ENCODE measurements at regions not wholly inside any gene's neighbourhood (a gene's known extent, or its start where the extent isn't known, plus 50 kb on each side); places are given as distances from the start of the nearest gene placed in this dataset.

DNA sequence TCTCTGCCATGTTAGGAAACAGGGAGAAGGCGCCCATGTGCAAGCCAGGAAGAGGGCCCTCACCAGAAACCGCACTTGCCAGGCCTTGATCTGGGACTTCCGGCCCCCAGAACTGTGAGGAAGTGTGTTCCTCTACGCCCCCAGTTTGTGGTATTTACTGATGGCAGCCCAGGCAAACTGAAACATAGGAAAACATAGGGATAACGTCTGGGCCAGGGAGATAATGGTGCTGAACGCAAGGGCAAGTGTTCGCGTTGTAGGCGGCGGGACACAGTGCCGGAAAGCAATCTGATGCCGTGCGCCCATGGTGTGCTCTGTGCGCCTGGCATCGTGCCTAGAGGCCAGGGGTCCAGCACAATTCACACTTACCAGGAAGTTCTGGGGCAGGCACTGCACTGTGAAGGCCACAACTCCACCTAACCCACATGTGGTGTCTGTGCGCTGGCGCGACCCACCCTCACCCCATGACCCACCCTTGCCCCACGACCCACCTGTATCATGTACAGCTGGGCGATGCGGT lies 53.6 kb downstream of the ARL6IP4 start:
- TF ChIP-seq, protein P1, sequence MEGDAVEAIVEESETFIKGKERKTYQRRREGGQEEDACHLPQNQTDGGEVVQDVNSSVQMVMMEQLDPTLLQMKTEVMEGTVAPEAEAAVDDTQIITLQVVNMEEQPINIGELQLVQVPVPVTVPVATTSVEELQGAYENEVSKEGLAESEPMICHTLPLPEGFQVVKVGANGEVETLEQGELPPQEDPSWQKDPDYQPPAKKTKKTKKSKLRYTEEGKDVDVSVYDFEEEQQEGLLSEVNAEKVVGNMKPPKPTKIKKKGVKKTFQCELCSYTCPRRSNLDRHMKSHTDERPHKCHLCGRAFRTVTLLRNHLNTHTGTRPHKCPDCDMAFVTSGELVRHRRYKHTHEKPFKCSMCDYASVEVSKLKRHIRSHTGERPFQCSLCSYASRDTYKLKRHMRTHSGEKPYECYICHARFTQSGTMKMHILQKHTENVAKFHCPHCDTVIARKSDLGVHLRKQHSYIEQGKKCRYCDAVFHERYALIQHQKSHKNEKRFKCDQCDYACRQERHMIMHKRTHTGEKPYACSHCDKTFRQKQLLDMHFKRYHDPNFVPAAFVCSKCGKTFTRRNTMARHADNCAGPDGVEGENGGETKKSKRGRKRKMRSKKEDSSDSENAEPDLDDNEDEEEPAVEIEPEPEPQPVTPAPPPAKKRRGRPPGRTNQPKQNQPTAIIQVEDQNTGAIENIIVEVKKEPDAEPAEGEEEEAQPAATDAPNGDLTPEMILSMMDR (IDR thresholded peaks at IDR 0.05) = no peak
- 29% methylated on average over 21 of the region's 21 CpGs for WGBS (ENCODE audit: insufficient coverage)
- Mint-ChIP-seq H3K9me3 (no peaks in the 10 kb centered on the region), H3K36me3 (no peaks in the 10 kb centered on the region), H3K4me3 (peak overlapping the region; percentile 83), H3K27me3 (ENCODE audit: low read depth in 2 of 2) (no peaks in the 10 kb centered on the region), H3K27ac (peak overlapping the region; percentile 62 to 83), H3K4me1 (peaks cover 21 to 22% of the 10 kb centered on the region in 2 donors)
- no peak overlapping the region for H3K27ac ChIP-seq (ENCODE audit: low read length)
- H3K4me3 ChIP-seq (ENCODE audit: low read length) = no peak overlapping the region
- intact Hi-C loops (cut with micrococcal nuclease) = no loop called here
- ATAC-seq = peak; percentile 34 to 61 (median 44)
- H3K4me1 ChIP-seq (ENCODE audit: control insufficient read depth, insufficient read depth, low read length) = peaks cover 19% of the 10 kb centered on the region
- no peaks in the 10 kb centered on the region for H3K9me3 ChIP-seq (ENCODE audit: control insufficient read depth, insufficient read depth, low read length)
- peaks cover 13% of the 10 kb centered on the region for H3K36me3 ChIP-seq (ENCODE audit: control insufficient read depth, insufficient read depth, low read length)
- peak in 1 of 2 donors; percentile 25 for DNase-seq
- no peaks in the 10 kb centered on the region for H3K27me3 ChIP-seq (ENCODE audit: control insufficient read depth, insufficient read depth, low read length)

DNA sequence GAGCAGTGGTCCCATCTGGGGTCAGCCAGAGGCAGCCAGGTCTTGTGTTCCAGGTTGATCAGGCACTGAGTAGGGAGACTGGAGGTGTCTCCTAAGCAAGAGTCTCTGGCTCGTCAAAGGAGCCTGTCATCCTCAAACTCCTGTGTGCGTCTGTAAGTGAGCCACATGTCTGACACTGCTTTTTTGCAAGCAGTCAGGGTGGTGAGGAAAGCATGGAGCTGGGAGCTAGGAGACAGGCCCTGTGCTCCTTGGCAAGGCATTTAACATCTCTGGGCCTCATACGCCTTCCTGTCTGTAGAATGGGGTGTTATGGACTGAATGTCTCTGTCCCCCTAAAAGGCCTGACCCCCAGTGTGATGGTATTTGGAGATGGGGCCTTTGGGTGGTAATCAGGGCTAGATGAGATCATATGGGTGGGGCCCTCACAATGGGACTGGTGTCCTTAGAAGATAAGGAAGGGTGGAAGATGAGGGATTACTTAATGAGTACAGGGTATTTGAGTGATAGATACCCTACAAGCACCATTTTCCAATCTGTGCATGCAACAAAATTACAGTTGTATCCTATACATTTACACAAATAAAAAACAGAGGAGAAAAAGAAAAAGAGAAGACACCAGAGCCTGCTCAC lies 53.0 kb downstream of the ARL6IP4 start:
- Histone ChIP-seq H3K27ac (ENCODE audit: low read length) (no peak overlapping the region), H3K36me3 (ENCODE audit: control insufficient read depth, insufficient read depth, low read length) (peaks cover 13% of the 10 kb centered on the region), H3K9me3 (ENCODE audit: control insufficient read depth, insufficient read depth, low read length) (no peaks in the 10 kb centered on the region), H3K4me1 (ENCODE audit: control insufficient read depth, insufficient read depth, low read length) (peaks cover 19% of the 10 kb centered on the region), H3K27me3 (ENCODE audit: control insufficient read depth, insufficient read depth, low read length) (no peaks in the 10 kb centered on the region), H3K4me3 (ENCODE audit: low read length) (no peak overlapping the region)
- no peaks in the 10 kb centered on the region for H3K27me3 Mint-ChIP-seq (ENCODE audit: low read depth in 2 of 2)
- intact Hi-C loops (cut with micrococcal nuclease) = no loop called here
- TF ChIP-seq, protein P1 (IDR thresholded peaks at IDR 0.05) = no peak
- peaks cover 21 to 22% of the 10 kb centered on the region in 2 donors for H3K4me1 Mint-ChIP-seq
- no peaks in the 10 kb centered on the region for H3K9me3 Mint-ChIP-seq
- WGBS (ENCODE audit: insufficient coverage) = 91% methylated on average over 3 of the region's 3 CpGs
- H3K36me3 Mint-ChIP-seq = no peaks in the 10 kb centered on the region
- H3K27ac Mint-ChIP-seq = peak overlapping the region; percentile 62 to 83
- no peak for ATAC-seq
- H3K4me3 Mint-ChIP-seq = peak overlapping the region; percentile 83
- no peak for DNase-seq

DNA sequence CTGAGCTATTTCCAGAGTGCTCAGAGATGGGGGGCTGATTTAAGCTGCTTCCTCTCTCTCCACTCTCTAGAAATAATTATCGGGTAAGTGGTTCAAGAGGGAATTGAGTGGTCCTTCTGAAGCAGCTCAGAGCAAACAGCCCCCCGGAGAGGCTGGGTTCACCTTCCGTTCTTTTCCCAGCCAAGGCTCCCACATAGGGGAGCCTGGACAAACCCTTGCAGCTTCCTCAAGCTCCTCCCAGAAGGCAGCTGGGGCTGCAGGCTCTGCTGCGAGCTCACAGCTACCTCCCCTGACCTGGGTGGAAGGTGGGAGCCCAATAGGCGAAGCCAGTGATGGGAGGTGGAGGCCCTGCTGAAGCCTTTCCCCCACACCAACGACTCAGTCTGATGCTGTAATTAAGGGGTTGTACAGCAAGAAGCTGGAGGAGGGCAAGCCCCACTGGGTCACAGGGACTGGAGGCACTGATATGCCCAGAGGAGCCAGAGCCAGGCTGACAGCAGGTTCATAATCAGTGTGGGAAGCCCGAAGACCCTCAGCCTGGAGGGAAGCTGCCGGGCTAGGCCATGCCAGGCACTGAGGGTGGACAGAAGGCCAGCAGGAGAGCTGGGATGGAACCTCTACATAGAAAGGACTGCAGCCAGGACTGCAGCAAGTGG lies 52.4 kb downstream of the ARL6IP4 start:
- peaks cover 21 to 22% of the 10 kb centered on the region in 2 donors for H3K4me1 Mint-ChIP-seq
- H3K4me1 ChIP-seq (ENCODE audit: control insufficient read depth, insufficient read depth, low read length) = peaks cover 19% of the 10 kb centered on the region
- no peaks in the 10 kb centered on the region for H3K27me3 Mint-ChIP-seq (ENCODE audit: low read depth in 2 of 2)
- no peak for ATAC-seq
- no peak overlapping the region for H3K4me3 ChIP-seq (ENCODE audit: low read length)
- H3K27ac ChIP-seq (ENCODE audit: low read length) = no peak overlapping the region
- H3K36me3 Mint-ChIP-seq = no peaks in the 10 kb centered on the region
- H3K27me3 ChIP-seq (ENCODE audit: control insufficient read depth, insufficient read depth, low read length) = no peaks in the 10 kb centered on the region
- 73% methylated on average over 5 of the region's 8 CpGs for WGBS (ENCODE audit: insufficient coverage)
- peak overlapping the region; percentile 62 to 83 for H3K27ac Mint-ChIP-seq
- H3K4me3 Mint-ChIP-seq = no peak overlapping the region
- intact Hi-C loops (cut with micrococcal nuclease) = no loop called here
- H3K36me3 ChIP-seq (ENCODE audit: control insufficient read depth, insufficient read depth, low read length) = peaks cover 17% of the 10 kb centered on the region
- DNase-seq = no peak
- H3K9me3 ChIP-seq (ENCODE audit: control insufficient read depth, insufficient read depth, low read length) = no peaks in the 10 kb centered on the region
- H3K9me3 Mint-ChIP-seq = no peaks in the 10 kb centered on the region
- TF ChIP-seq, protein P1 (IDR thresholded peaks at IDR 0.05) = no peak

Data from natural killer cell (primary cell).